Right atrium auricular region (tissue), 2 donors: ENCODE measurements at regions not wholly inside any gene's neighbourhood (a gene's known extent, or its start where the extent isn't known, plus 50 kb on each side); places are given as distances from the start of the nearest gene placed in this dataset.

Experiments
- DNase-seq: peaks from one replicate; pipeline ENCODE4 v3.0.0-alpha.2; 2019; ENCODE audit warnings: low spot score
- H3K27ac ChIP-seq, 2 donors: fragments of 200-600 bp; sonication (generic); 1 replicate in 1 of 2; 2 replicates in 1 of 2; pipeline ENCODE4 v1.5.1; 2016 to 2019
- H3K27me3 ChIP-seq, 2 donors: fragments of 200-600 bp; sonication (generic); one replicate each; pipeline versions ENCODE4 v1.5.1 to v1.6.0; 2017 to 2019
- H3K36me3 ChIP-seq: fragments of 200-600 bp; sonication (generic); one replicate; pipeline ENCODE4 v1.5.1; 2016
- H3K4me1 ChIP-seq, 2 donors: fragments of 200-600 bp; sonication (generic); one replicate each; pipeline versions ENCODE4 v1.5.1 to v1.6.0; 2017 to 2019
- H3K4me3 ChIP-seq, 2 donors: fragments of 200-600 bp; sonication (generic); 1 replicate in 1 of 2; 2 replicates in 1 of 2; pipeline ENCODE4 v1.5.1; 2017 to 2019; ENCODE audit warnings: mild to moderate bottlenecking in 1 of 2, moderate library complexity in 1 of 2
- H3K9me3 ChIP-seq, 2 donors: fragments of 200-600 bp; sonication (generic); one replicate each; pipeline ENCODE4 v1.5.1; 2019
- CTCF ChIP-seq, 2 donors: fragments of 200-600 bp; sonication (generic); IDR thresholded peaks; one replicate each; pipeline ENCODE4 v1.5.1; 2019; ENCODE audit warnings: antibody characterized with exemption in 2 of 2

DNA sequence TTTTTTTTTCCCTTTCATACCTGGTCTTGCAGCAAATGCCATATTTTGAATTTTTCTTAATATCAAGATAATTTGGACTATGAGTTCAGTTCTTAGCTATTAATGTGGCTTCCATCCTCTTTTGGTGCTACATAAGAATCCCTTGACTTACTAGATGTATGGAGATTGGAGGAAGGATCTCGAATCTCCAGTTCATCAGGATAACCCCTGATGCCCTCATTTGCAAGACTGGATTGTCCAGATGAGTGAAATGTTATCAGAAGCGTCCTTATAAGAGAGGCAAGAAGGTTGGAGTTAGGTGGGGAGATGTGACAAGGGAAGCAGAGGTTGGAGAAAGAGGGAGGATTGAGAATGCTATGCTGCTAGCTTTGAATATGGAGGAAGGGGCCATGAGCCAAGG is 499.6 kb upstream of the SYNCRIP start:
- no peak for DNase-seq
- Histone ChIP-seq H3K9me3 (peaks cover 0 to 7% of the 10 kb centered on the region in 2 donors), H3K27me3 (no peaks in the 10 kb centered on the region), H3K27ac (no peak overlapping the region), H3K4me3 (no peak overlapping the region), H3K4me1 (no peaks in the 10 kb centered on the region), H3K36me3 (no peaks in the 10 kb centered on the region)
- no peak for TF ChIP-seq CTCF (IDR thresholded peaks at IDR 0.05)

DNA sequence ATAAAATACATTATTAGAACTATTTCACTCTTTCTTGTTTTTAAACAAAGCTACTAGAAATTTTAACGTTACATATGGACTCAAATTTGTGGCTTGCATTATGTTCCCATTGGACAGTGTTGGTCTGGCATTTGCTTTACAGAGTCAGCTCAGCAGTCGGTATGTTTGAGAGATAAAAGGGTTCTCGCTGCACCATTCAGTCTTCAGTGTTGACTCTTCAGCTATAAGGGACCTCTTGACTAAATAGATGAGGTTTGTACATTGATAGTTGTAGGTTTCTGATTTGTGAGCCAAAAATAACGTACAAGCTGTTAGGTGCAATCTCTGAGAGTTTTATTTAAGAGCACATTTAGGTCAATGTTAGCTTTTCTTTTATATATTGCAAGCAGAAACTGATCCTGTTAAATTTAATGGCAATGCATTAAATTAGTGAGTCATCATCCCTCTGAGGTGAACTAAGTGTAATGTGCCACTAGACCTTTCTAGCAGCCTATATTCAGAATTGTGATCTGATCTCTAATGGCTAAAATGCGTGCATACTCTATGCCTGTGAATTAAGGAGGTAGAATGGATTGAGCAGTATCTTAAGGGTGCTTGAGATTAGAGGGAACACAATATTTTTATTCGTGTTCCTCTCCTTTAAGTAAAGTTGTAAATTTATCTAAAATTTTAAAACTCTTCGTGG is 485.6 kb upstream of the SYNCRIP start:
- no peak for TF ChIP-seq CTCF (IDR thresholded peaks at IDR 0.05)

GRCh38 chr6:86122086-86122485 is 479.4 kb upstream of the SYNCRIP start:
- Histone ChIP-seq H3K4me3 (no peak overlapping the region), H3K27ac (no peak overlapping the region), H3K27me3 (no peaks in the 10 kb centered on the region), H3K4me1 (no peaks in the 10 kb centered on the region), H3K36me3 (no peaks in the 10 kb centered on the region), H3K9me3 (no peaks in the 10 kb centered on the region)
- DNase-seq: no peak
- TF ChIP-seq CTCF (IDR thresholded peaks at IDR 0.05): no peak

More for the DNA sequence above, 485.6 kb upstream of the SYNCRIP start:
- DNase-seq: no peak
- Histone ChIP-seq H3K9me3 (peaks cover 0 to 12% of the 10 kb centered on the region in 2 donors), H3K27me3 (no peaks in the 10 kb centered on the region), H3K36me3 (no peaks in the 10 kb centered on the region), H3K27ac (no peak overlapping the region), H3K4me1 (no peaks in the 10 kb centered on the region), H3K4me3 (no peak overlapping the region)

DNA sequence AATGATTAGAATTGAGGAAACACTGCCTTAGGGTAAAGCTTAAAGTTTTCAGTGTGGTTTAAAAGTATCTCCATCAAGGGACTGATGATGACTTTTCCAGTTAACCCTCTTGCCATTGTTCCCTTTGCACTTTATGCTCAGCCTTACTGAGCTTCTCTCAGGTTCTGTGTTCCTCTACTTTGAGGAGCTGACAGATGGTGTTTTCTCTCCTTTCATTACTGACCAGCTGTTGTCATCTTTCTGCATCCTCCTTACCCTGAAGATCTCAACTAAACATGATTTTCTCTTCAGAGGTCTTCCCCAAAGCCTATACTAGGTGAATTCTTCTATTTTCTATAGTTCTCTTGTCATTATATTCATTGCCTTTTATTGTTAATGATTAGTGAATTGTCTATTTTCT is 475.6 kb upstream of the SYNCRIP start:
- H3K27me3 ChIP-seq: no peaks in the 10 kb centered on the region
- H3K36me3 ChIP-seq: no peaks in the 10 kb centered on the region
- H3K9me3 ChIP-seq: no peaks in the 10 kb centered on the region
- DNase-seq: no peak
- no peaks in the 10 kb centered on the region for H3K4me1 ChIP-seq
- H3K4me3 ChIP-seq: no peak overlapping the region
- TF ChIP-seq CTCF (IDR thresholded peaks at IDR 0.05): no peak
- H3K27ac ChIP-seq: no peak overlapping the region

- no peaks in the 10 kb centered on the region for H3K27me3 ChIP-seq
- DNase-seq: no peak
- no peak overlapping the region for H3K4me3 ChIP-seq
- no peaks in the 10 kb centered on the region for H3K4me1 ChIP-seq
- H3K27ac ChIP-seq: no peak overlapping the region
- TF ChIP-seq CTCF (IDR thresholded peaks at IDR 0.05): no peak
- peaks cover 0 to 17% of the 10 kb centered on the region in 2 donors for H3K9me3 ChIP-seq
- H3K36me3 ChIP-seq: no peaks in the 10 kb centered on the region
These were observed 465.3 kb upstream of the SYNCRIP start for GRCh38 chr6:86107985-86108384.

- no peak overlapping the region for H3K27ac ChIP-seq
- no peak for TF ChIP-seq CTCF (IDR thresholded peaks at IDR 0.05)
- no peak for DNase-seq
- H3K9me3 ChIP-seq: peaks cover 0 to 4% of the 10 kb centered on the region in 2 donors
- H3K27me3 ChIP-seq: no peaks in the 10 kb centered on the region
- H3K36me3 ChIP-seq: no peaks in the 10 kb centered on the region
- H3K4me3 ChIP-seq: no peak overlapping the region
- H3K4me1 ChIP-seq: no peaks in the 10 kb centered on the region
These were observed 445.3 kb upstream of the SYNCRIP start for GRCh38 chr6:86087954-86088353.
